Subcutaneous abdominal adipose tissue (tissue), 5 donors: ENCODE measurements at regions not wholly inside any gene's neighbourhood (a gene's known extent, or its start where the extent isn't known, plus 50 kb on each side); places are given as distances from the start of the nearest gene placed in this dataset.
"Not testable (repeated sequence)": the region's sequence is repeated elsewhere in the genome, so short reads cannot be mapped to it uniquely, and the experiment has no call there.

Experiments used
- H3K27ac ChIP-seq: one replicate; pipeline ENCODE4 v1.7.0; 2013; ENCODE audit warnings: low read depth, mild to moderate bottlenecking, inconsistent platforms, low read length, moderate library complexity
- H3K27me3 ChIP-seq, 5 donors: one replicate each; pipeline ENCODE4 v1.7.0; 2013; ENCODE audit warnings: low read length in 5 of 5, inconsistent platforms in 1 of 5; ENCODE audit not compliant: control insufficient read depth in 5 of 5, insufficient read depth in 4 of 5
- H3K36me3 ChIP-seq, 5 donors: one replicate each; pipeline ENCODE4 v1.7.0; 2013; ENCODE audit warnings: low read length in 5 of 5; ENCODE audit not compliant: control insufficient read depth in 5 of 5, insufficient read depth in 5 of 5
- H3K4me1 ChIP-seq, 5 donors: one replicate each; pipeline ENCODE4 v1.7.0; 2013; ENCODE audit warnings: low read length in 5 of 5, mild to moderate bottlenecking in 3 of 5, moderate library complexity in 1 of 5; ENCODE audit not compliant: control insufficient read depth in 5 of 5, insufficient read depth in 5 of 5
- H3K4me3 ChIP-seq, 5 donors: one replicate each; pipeline ENCODE4 v1.7.0; 2013; ENCODE audit warnings: low read length in 5 of 5, low read depth in 1 of 5
- H3K9ac ChIP-seq, 5 donors: one replicate each; pipeline ENCODE4 v1.7.0; 2013; ENCODE audit warnings: low read length in 5 of 5, mild to moderate bottlenecking in 4 of 5, moderate library complexity in 3 of 5
- H3K9me3 ChIP-seq, 5 donors: one replicate each; pipeline ENCODE4 v1.7.0; 2013; ENCODE audit warnings: low read length in 5 of 5; ENCODE audit not compliant: control insufficient read depth in 5 of 5
- donor health status: healthy.
- donor health status: healthy.
- donor health status: healthy.
- donor health status: healthy.
- donor health status: healthy.

- no peaks in the 10 kb centered on the region for H3K36me3 ChIP-seq
- no peak overlapping the region for H3K9ac ChIP-seq
- H3K27me3 ChIP-seq, result peaks cover 0 to 5% (median 0%) of the 10 kb centered on the region in 5 donors
- no peak overlapping the region for H3K4me3 ChIP-seq
- no peaks in the 10 kb centered on the region for H3K9me3 ChIP-seq
- no peak overlapping the region for H3K27ac ChIP-seq
- H3K4me1 ChIP-seq, result peaks cover 0 to 4% (median 0%) of the 10 kb centered on the region in 5 donors
These were observed 102.1 kb upstream of the NEDD4L start for GRCh38 chr18:57941841-57942489.

- Histone ChIP-seq H3K36me3 (no peaks in the 10 kb centered on the region), H3K27me3 (peaks cover 0 to 5% (median 0%) of the 10 kb centered on the region in 5 donors), H3K27ac (no peak overlapping the region), H3K9ac (no peak overlapping the region), H3K4me1 (peaks cover 0 to 4% (median 0%) of the 10 kb centered on the region in 5 donors), H3K4me3 (no peak overlapping the region), H3K9me3 (no peaks in the 10 kb centered on the region)
These were observed 103.8 kb upstream of the NEDD4L start for GRCh38 chr18:57940166-57940660.

DNA sequence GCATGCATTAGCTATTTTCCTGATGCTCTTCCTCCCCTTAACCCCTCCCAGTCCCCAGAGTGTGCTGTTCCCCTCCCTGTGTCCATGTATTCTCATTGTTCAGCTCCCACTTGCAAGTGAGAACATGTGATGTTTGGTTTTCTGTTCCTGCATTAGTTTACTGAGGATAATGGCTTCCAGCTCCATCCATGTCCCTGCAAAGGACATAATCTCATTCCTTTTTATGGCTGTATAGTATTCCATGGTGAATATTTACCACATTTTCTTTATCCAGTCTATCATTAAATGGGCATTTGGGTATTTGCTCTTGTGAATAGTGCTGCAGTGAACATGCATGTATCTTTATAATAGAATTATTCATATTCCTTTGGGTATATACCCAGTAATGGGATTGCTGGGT, 109.7 kb upstream of the NEDD4L start:
- not testable (repeated sequence) for H3K9me3 ChIP-seq, H3K9ac ChIP-seq, H3K4me3 ChIP-seq, H3K27me3 ChIP-seq, H3K4me1 ChIP-seq, H3K36me3 ChIP-seq, H3K27ac ChIP-seq

DNA sequence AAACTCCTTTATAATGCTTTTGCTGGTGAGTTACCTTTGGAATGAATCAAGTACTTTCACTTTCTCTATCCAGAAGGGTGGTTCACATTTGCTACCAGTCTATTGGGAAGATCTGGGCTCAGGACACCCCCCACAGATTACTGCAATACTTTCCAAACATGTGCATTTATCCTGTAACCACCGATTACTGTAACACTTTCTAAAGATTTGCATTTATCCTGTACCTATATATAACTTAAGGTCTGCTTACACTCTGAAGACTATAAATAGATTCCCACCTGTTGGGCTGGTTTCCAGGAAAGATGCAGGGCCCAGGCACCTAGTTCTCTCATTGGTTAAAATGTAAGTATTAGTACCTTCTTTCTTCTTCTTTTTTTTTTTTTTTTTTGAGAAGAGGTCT, 113.0 kb upstream of the NEDD4L start:
- Histone ChIP-seq H3K9me3 (no peaks in the 10 kb centered on the region), H3K4me1 (peaks cover 0 to 3% (median 0%) of the 10 kb centered on the region in 5 donors), H3K9ac (no peak overlapping the region), H3K36me3 (no peaks in the 10 kb centered on the region), H3K27me3 (no peaks in the 10 kb centered on the region), H3K4me3 (no peak overlapping the region), H3K27ac (no peak overlapping the region)

- Histone ChIP-seq H3K27ac (no peak overlapping the region), H3K27me3 (no peaks in the 10 kb centered on the region), H3K9ac (no peak overlapping the region), H3K9me3 (no peaks in the 10 kb centered on the region), H3K36me3 (no peaks in the 10 kb centered on the region), H3K4me3 (no peak overlapping the region), H3K4me1 (peaks cover 0 to 3% (median 0%) of the 10 kb centered on the region in 5 donors)
These were observed 113.5 kb upstream of the NEDD4L start for GRCh38 chr18:57930476-57930875.

- no peaks in the 10 kb centered on the region for H3K9me3 ChIP-seq
- no peak overlapping the region for H3K4me3 ChIP-seq
- no peaks in the 10 kb centered on the region for H3K27me3 ChIP-seq
- peaks cover 0 to 3% (median 0%) of the 10 kb centered on the region in 5 donors for H3K4me1 ChIP-seq
- H3K36me3 ChIP-seq, result no peaks in the 10 kb centered on the region
- H3K27ac ChIP-seq, result no peak overlapping the region
- no peak overlapping the region for H3K9ac ChIP-seq
These were observed 114.1 kb upstream of the NEDD4L start for GRCh38 chr18:57929922-57930321.

DNA sequence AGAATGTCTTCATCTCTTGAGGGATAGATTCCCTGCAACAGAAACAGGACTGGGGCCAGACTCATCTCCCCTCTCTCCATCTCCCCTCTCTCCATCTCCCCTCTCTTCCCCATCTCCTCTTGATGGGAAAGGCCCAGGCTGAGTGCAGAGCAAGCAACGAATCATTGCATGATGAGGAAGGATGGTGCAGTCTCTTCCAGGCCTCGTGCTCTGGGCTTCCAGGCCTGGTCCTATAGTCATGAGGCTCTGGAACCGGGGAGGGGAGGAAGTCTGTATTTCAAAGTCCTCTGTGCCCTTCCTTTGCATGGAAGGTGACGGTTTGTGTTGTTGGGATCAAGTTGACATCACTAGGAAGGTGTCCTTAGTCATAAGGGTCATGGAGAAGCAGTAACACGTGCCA, 115.6 kb upstream of the NEDD4L start:
- Histone ChIP-seq H3K9me3 (no peaks in the 10 kb centered on the region), H3K4me3 (no peak overlapping the region), H3K27me3 (no peaks in the 10 kb centered on the region), H3K36me3 (no peaks in the 10 kb centered on the region), H3K27ac (no peak overlapping the region), H3K4me1 (peaks cover 0 to 3% (median 0%) of the 10 kb centered on the region in 5 donors), H3K9ac (no peak overlapping the region)

- no peak overlapping the region for H3K27ac ChIP-seq
- H3K9ac ChIP-seq, result no peak overlapping the region
- no peaks in the 10 kb centered on the region for H3K27me3 ChIP-seq
- no peaks in the 10 kb centered on the region for H3K36me3 ChIP-seq
- H3K4me3 ChIP-seq, result no peak overlapping the region
- H3K4me1 ChIP-seq, result peaks cover 0 to 3% (median 0%) of the 10 kb centered on the region in 5 donors
- no peaks in the 10 kb centered on the region for H3K9me3 ChIP-seq
These were observed 116.5 kb upstream of the NEDD4L start for GRCh38 chr18:57927511-57927910.

GRCh38 chr18:57925706-57926105, 118.3 kb upstream of the NEDD4L start:
- Histone ChIP-seq H3K4me3 (no peak overlapping the region), H3K27ac (no peak overlapping the region), H3K9me3 (no peaks in the 10 kb centered on the region), H3K27me3 (no peaks in the 10 kb centered on the region), H3K4me1 (peaks cover 0 to 3% (median 0%) of the 10 kb centered on the region in 5 donors), H3K36me3 (no peaks in the 10 kb centered on the region), H3K9ac (no peak overlapping the region)

DNA sequence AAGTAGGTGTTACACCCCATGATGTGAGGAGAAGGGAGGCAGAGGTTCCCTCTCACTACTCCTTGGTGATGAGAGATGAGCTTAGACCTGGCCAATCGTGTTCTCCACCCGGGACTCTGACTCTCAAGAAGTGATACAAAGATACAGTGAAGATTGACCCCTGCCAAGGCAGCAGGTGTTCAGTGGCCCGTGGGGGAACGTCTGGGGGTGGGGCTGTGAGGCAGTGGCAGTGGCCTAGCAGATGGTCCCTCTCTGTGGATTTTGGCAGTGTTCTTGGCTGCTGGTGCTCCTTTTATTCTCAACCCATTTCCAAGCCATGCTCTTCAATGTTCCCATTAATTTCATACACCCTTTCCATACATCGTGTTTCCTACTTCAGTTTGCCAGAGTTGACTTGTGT, 120.4 kb upstream of the NEDD4L start:
- Histone ChIP-seq H3K9ac (no peak overlapping the region), H3K36me3 (no peaks in the 10 kb centered on the region), H3K9me3 (no peaks in the 10 kb centered on the region), H3K27me3 (no peaks in the 10 kb centered on the region), H3K4me3 (no peak overlapping the region), H3K4me1 (peaks cover 0 to 3% (median 0%) of the 10 kb centered on the region in 5 donors), H3K27ac (no peak overlapping the region)
